Panc1 (cell line): ENCODE measurements at regions not wholly inside any gene's neighbourhood (a gene's known extent, or its start where the extent isn't known, plus 50 kb on each side); places are given as distances from the start of the nearest gene placed in this dataset.
"Not testable (repeated sequence)": the region's sequence is repeated elsewhere in the genome, so short reads cannot be mapped to it uniquely, and the experiment has no call there.

Experiments used
- ATAC-seq: fragments of 200-7000 bp; cut with Tn5 transposase; 2 replicates; pipeline ENCODE4 v1.9.1; 2020; ENCODE audit warnings: mild to moderate bottlenecking, moderate library complexity
- BruUV-seq: library from RNA; stranded (reverse); fragments of 400-500 nt; replicated peaks from 2 replicates; lab custom pipeline; 2021; lab: Mats Ljungman, UMichigan
- CTCF ChIA-PET: fragments of 300-600 bp; sonication (Branson Sonifier 250); formaldehyde crosslinking; loops from one replicate; lab custom pipeline; 2022; ENCODE audit warnings: antibody characterized with exemption; lab: Charles Lee
- POLR2A ChIA-PET: fragments of 300-600 bp; sonication (Branson Sonifier 250); formaldehyde crosslinking; loops from one replicate; lab custom pipeline; 2022; ENCODE audit warnings: antibody characterized with exemption; lab: Charles Lee
- DNase-seq: peaks from one replicate; pipeline ENCODE4 v3.0.0-alpha.2; 2010; ENCODE audit warnings: low read depth, low spot score
- H3K27ac ChIP-seq: 2 replicates; pipeline ENCODE4 v1.5.1; 2011; ENCODE audit warnings: mild to moderate bottlenecking, low read length, inconsistent platforms
- H3K27me3 ChIP-seq: fragments of 200-500 bp; sonication (Bioruptor generic); 2 replicates; pipeline ENCODE4 v1.6.0; 2014; ENCODE audit warnings: low read length, inconsistent platforms; ENCODE audit not compliant: control insufficient read depth, insufficient read depth
- H3K36me3 ChIP-seq: fragments of 200-500 bp; sonication (Bioruptor generic); 2 replicates; pipeline ENCODE4 v1.5.1; 2014; ENCODE audit warnings: inconsistent platforms, mild to moderate bottlenecking, low read length, moderate library complexity; ENCODE audit not compliant: control insufficient read depth, insufficient read depth
- H3K4me1 ChIP-seq: 2 replicates; pipeline ENCODE4 v1.5.1; 2011; ENCODE audit warnings: inconsistent platforms, mild to moderate bottlenecking, low read length, moderate library complexity; ENCODE audit not compliant: control insufficient read depth, insufficient read depth
- H3K4me3 ChIP-seq, 2 experiments: 2 replicates each; pipeline ENCODE4 v1.5.1; 2011 to 2012; ENCODE audit warnings: low read depth in 2 of 2, low read length in 2 of 2, mild to moderate bottlenecking in 2 of 2, inconsistent platforms in 1 of 2, moderate library complexity in 1 of 2
- H3K9me3 ChIP-seq: fragments of 200-500 bp; sonication (Bioruptor generic); 2 replicates; pipeline ENCODE4 v1.5.1; 2014; ENCODE audit warnings: low read depth, mild to moderate bottlenecking, inconsistent platforms, low read length, moderate library complexity; ENCODE audit not compliant: control insufficient read depth, insufficient read depth
- POLR2AphosphoS5 ChIP-seq: IDR thresholded peaks from 2 replicates; pipeline ENCODE4 v1.6.1; 2012; ENCODE audit warnings: mild to moderate bottlenecking, low read depth, low read length, moderate library complexity
- SIN3A ChIP-seq: IDR thresholded peaks from 2 replicates; pipeline ENCODE4 v1.6.1; 2012; ENCODE audit warnings: low read depth, mild to moderate bottlenecking, low read length, moderate library complexity, borderline replicate concordance; ENCODE audit not compliant: insufficient read depth
- TCF7L2 ChIP-seq: IDR thresholded peaks from 2 replicates; pipeline ENCODE4 v1.6.1; 2011; ENCODE audit warnings: mild to moderate bottlenecking, low read depth, low read length, inconsistent platforms
- in situ Hi-C: cut with HindIII; loops from 2 replicates; pipeline ENCODE4 v1.10.0; 2016; ENCODE audit warnings: low sequenced_read_pairs, low pct_unique_long_range_greater_than_20kb
- intact Hi-C: fragments of 100-400 bp; cut with micrococcal nuclease; formaldehyde crosslinking; loops from one replicate; pipeline ENCODE4 v1.10.0; 2022; ENCODE audit not compliant: unreplicated experiment
- TF ChIP-seq, protein P1 (sequence below), 2 experiments: IDR thresholded peaks; 2 replicates each; pipeline ENCODE4 v1.6.1; 2011 to 2012; ENCODE audit warnings: low read depth in 2 of 2, control low read depth in 1 of 2, low read length in 1 of 2, mild to moderate bottlenecking in 1 of 2, moderate library complexity in 1 of 2; ENCODE audit not compliant: insufficient read depth in 1 of 2
- TF ChIP-seq, protein P2 (sequence below): fragments of 450-650 bp; IDR thresholded peaks from 2 replicates; pipeline ENCODE4 v1.5.1; 2017; ENCODE audit warnings: mild to moderate bottlenecking

DNA sequence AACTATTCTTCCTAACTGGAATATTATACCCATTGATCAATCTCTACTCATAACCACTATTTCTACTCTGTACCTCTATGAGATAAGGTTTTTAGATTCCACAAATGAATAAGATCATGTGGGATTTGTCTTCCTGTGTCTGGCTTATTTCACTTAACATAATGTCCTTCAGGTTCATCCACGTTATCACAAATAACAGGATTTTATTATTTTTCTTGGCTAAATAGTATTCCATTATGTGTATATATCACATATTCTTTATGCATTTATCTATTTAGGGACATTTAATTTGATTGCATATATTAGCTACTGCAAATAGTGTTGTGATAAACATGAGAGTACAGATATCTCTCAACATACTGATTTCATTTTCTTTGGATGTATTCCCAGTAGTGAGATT lies 823.0 kb upstream of the ADGRB3 start:
- DNase-seq: no peak
- no peak for TF ChIP-seq TCF7L2
- no peak for TF ChIP-seq POLR2AphosphoS5
- TF ChIP-seq SIN3A: no peak
- TF ChIP-seq, protein P1, sequence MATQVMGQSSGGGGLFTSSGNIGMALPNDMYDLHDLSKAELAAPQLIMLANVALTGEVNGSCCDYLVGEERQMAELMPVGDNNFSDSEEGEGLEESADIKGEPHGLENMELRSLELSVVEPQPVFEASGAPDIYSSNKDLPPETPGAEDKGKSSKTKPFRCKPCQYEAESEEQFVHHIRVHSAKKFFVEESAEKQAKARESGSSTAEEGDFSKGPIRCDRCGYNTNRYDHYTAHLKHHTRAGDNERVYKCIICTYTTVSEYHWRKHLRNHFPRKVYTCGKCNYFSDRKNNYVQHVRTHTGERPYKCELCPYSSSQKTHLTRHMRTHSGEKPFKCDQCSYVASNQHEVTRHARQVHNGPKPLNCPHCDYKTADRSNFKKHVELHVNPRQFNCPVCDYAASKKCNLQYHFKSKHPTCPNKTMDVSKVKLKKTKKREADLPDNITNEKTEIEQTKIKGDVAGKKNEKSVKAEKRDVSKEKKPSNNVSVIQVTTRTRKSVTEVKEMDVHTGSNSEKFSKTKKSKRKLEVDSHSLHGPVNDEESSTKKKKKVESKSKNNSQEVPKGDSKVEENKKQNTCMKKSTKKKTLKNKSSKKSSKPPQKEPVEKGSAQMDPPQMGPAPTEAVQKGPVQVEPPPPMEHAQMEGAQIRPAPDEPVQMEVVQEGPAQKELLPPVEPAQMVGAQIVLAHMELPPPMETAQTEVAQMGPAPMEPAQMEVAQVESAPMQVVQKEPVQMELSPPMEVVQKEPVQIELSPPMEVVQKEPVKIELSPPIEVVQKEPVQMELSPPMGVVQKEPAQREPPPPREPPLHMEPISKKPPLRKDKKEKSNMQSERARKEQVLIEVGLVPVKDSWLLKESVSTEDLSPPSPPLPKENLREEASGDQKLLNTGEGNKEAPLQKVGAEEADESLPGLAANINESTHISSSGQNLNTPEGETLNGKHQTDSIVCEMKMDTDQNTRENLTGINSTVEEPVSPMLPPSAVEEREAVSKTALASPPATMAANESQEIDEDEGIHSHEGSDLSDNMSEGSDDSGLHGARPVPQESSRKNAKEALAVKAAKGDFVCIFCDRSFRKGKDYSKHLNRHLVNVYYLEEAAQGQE (IDR thresholded peaks at IDR 0.05; ENCODE audit: insufficient read depth in 1 of 2, low read depth in 2 of 2, low read length in 1 of 2): no peak
- TF ChIP-seq, protein P2, sequence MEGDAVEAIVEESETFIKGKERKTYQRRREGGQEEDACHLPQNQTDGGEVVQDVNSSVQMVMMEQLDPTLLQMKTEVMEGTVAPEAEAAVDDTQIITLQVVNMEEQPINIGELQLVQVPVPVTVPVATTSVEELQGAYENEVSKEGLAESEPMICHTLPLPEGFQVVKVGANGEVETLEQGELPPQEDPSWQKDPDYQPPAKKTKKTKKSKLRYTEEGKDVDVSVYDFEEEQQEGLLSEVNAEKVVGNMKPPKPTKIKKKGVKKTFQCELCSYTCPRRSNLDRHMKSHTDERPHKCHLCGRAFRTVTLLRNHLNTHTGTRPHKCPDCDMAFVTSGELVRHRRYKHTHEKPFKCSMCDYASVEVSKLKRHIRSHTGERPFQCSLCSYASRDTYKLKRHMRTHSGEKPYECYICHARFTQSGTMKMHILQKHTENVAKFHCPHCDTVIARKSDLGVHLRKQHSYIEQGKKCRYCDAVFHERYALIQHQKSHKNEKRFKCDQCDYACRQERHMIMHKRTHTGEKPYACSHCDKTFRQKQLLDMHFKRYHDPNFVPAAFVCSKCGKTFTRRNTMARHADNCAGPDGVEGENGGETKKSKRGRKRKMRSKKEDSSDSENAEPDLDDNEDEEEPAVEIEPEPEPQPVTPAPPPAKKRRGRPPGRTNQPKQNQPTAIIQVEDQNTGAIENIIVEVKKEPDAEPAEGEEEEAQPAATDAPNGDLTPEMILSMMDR: no peak
- Histone ChIP-seq H3K4me3 (no peak overlapping the region), H3K27me3 (no peaks in the 10 kb centered on the region), H3K36me3 (no peaks in the 10 kb centered on the region), H3K4me1 (no peaks in the 10 kb centered on the region), H3K9me3 (peaks cover 16% of the 10 kb centered on the region; the same call in 1 of the 2 replicates), H3K27ac (no peak overlapping the region)
- ATAC-seq: no peak
- CTCF ChIA-PET: no interaction called here
- BruUV-seq: no TSS peak
- intact Hi-C loops: no loop called here
- in situ Hi-C loops: no loop called here
- POLR2A ChIA-PET: no interaction called here

DNA sequence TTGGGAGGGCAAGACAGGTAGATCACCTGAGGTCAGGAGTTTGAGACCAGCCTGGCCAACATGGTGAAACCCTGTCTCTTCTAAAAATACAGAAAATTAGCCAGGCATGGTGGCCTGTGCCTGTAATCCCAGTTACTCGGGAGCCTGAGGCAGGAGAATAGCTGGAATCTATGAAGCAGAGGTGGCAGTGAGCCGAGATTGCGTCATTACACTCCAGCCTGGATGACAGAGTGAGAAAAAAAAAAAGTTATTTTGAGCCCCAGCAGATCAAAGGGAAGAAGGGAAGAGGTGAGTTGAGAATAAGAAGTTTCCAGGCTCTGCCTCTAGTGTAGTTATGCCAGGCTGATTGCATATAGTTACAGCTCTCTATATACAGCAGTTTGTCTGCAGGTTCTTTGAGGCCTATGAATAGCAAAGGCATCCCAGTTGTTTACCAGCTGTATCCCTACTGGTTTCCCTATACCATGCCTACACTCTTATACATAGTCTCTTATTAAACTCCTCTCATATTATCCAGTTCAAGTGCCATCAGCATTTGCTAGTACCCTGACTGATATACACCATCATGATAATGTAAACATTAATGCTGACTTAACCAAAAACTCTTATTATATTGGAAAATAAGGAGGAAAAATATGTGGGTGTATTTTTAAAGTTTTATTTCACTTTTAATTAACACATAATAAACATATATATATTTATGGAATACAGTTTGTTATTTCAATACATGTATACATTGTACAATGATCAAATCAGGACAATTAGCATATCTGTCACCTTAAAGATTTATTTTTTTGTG lies 823.6 kb upstream of the ADGRB3 start:
- no peaks in the 10 kb centered on the region for H3K27me3 ChIP-seq
- no peak overlapping the region for H3K27ac ChIP-seq
- CTCF ChIA-PET: no interaction called here
- POLR2A ChIA-PET: no interaction called here
- H3K4me3 ChIP-seq: no peak overlapping the region
- peaks cover 16% of the 10 kb centered on the region; the same call in 1 of the 2 replicates for H3K9me3 ChIP-seq
- DNase-seq (no peak), ATAC-seq (no peak)
- H3K36me3 ChIP-seq: no peaks in the 10 kb centered on the region
- in situ Hi-C loops (no loop called here), intact Hi-C loops (no loop called here)
- no TSS peak for BruUV-seq
- TF ChIP-seq POLR2AphosphoS5 (no peak), TCF7L2 (no peak), SIN3A (no peak)
- TF ChIP-seq, protein P2: no peak
- TF ChIP-seq, protein P1 (IDR thresholded peaks at IDR 0.05; ENCODE audit: insufficient read depth in 1 of 2, low read depth in 2 of 2, low read length in 1 of 2): no peak
- H3K4me1 ChIP-seq: no peaks in the 10 kb centered on the region

DNA sequence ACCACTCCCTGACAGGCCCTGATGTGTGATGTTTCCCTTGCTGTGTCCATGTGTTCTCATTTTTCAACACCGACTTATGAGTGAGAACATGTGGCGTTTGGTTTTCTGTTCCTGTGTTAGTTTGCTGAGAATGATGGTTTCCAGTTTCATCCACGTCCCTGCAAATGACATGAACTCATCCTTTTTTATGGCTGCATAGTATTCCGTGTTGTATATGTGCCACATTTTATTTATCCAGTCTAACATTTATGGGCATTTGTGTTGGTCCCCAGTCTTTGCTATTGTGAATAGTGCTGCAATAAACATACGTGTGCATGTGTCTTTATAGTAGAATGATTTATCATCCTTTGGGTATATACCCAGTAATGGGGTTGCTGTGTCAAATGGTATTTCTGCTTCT lies 830.3 kb upstream of the ADGRB3 start:
- CTCF ChIA-PET, H3K4me3 ChIP-seq, H3K36me3 ChIP-seq, intact Hi-C loops, BruUV-seq, H3K27me3 ChIP-seq, DNase-seq, ATAC-seq, H3K4me1 ChIP-seq, POLR2A ChIA-PET, in situ Hi-C loops, H3K27ac ChIP-seq, H3K9me3 ChIP-seq: not testable (repeated sequence)
